GM12875 (cell line): ENCODE measurements at regions not wholly inside any gene's neighbourhood (a gene's known extent, or its start where the extent isn't known, plus 50 kb on each side); places are given as distances from the start of the nearest gene placed in this dataset.

Source experiments
- H3K4me3 ChIP-seq: one replicate; pipeline ENCODE4 v1.5.1; 2011; ENCODE audit warnings: low read depth, low read length, control low read depth
- TF ChIP-seq, protein P1 (sequence below): IDR thresholded peaks from 2 replicates; pipeline ENCODE4 v1.5.1; 2011; ENCODE audit warnings: low read depth, mild to moderate bottlenecking, control low read depth, inconsistent platforms, low read length, moderate library complexity, borderline replicate concordance; ENCODE audit not compliant: insufficient read depth

GRCh38 chr5:35341189-35341588 is 110.9 kb upstream of the PRLR start:
- no peak overlapping the region for H3K4me3 ChIP-seq
- TF ChIP-seq, protein P1, sequence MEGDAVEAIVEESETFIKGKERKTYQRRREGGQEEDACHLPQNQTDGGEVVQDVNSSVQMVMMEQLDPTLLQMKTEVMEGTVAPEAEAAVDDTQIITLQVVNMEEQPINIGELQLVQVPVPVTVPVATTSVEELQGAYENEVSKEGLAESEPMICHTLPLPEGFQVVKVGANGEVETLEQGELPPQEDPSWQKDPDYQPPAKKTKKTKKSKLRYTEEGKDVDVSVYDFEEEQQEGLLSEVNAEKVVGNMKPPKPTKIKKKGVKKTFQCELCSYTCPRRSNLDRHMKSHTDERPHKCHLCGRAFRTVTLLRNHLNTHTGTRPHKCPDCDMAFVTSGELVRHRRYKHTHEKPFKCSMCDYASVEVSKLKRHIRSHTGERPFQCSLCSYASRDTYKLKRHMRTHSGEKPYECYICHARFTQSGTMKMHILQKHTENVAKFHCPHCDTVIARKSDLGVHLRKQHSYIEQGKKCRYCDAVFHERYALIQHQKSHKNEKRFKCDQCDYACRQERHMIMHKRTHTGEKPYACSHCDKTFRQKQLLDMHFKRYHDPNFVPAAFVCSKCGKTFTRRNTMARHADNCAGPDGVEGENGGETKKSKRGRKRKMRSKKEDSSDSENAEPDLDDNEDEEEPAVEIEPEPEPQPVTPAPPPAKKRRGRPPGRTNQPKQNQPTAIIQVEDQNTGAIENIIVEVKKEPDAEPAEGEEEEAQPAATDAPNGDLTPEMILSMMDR, result no peak

- no peak overlapping the region for H3K4me3 ChIP-seq
- TF ChIP-seq, protein P1, result no peak
These were observed 109.4 kb upstream of the PRLR start for GRCh38 chr5:35339616-35340100.

DNA sequence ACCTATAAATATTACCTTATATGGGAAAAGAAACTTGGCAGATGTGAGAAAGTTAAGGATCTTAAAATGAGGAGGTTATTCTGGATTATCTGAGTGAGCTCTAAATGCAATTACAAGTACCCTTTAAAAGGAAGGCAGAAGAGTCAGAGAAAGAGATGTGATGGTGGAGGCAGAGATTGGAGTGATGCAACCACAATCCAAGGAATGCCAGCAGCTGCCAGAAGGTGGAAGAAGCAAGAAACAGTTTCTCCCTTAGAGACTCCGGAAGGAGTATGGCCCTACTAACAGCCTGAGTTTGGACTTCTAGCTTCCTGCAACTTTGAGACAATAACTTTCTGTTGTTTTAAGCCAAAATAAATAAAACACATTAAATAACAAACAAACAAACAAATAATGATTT is 108.7 kb upstream of the PRLR start:
- TF ChIP-seq, protein P1, result no peak
- H3K4me3 ChIP-seq, result no peak overlapping the region

DNA sequence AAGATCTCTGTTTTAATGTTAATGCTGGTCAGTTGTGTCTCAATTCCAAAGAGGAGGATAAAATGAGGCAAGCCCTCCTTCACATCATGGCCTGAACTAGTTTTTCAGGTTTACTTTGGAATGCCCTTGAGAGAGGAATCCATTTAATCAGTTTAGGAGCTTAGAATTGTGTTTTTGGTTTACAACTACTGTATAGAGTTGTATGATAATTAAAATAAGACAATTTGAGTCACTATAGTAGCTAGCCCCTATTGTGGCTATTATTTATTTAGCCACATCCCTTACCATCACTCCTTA is 107.8 kb upstream of the PRLR start:
- no peak overlapping the region for H3K4me3 ChIP-seq
- TF ChIP-seq, protein P1, result no peak

DNA sequence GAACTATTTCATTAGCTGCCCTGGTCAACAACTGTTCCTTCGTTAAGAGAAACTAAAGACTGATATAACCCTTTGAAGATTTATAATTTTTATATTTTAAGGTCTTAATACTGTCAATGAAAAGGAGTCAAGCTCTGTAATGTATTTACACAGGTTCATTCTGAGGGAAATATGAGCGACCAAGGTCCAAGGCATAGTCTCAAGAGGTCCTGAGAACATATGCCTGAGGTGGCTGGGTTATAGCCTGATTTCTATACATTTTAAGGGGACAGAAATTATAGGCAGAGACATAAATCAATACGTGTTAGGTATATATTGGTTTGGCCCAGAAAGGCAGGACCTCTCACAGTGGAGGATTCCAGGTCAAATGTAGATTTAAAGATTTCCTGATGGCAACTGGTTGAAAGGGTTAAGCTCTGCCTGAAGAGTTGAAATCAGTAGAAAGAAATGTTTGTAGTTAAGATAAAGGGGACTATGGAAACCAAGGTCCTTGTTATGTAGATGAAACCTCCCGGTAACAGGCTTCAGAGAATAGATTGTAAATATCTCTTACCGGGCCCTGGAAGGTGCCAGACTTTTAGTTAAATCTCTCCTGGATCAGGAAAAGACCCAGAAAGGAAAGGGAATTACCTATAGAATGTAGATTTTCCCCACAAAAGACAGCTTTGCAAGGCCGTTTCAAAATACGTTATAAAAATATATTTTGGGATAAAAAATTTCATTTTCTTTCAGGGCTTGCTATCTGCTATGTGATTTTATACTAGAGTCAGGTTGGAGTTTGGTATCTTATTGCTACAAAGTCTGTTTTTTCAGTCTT is 107.3 kb upstream of the PRLR start:
- H3K4me3 ChIP-seq, result no peak overlapping the region
- TF ChIP-seq, protein P1, result no peak

GRCh38 chr5:35336230-35336629 is 105.9 kb upstream of the PRLR start:
- TF ChIP-seq, protein P1, result no peak
- no peak overlapping the region for H3K4me3 ChIP-seq

- H3K4me3 ChIP-seq, result no peak overlapping the region
- TF ChIP-seq, protein P1, result no peak
These were observed 105.5 kb upstream of the PRLR start for GRCh38 chr5:35335752-35336151.
